ENCODE measurements at regions not wholly inside any gene's neighbourhood (a gene's known extent, or its start where the extent isn't known, plus 50 kb on each side); places are given as distances from the start of the nearest gene placed in this dataset.

DNA sequence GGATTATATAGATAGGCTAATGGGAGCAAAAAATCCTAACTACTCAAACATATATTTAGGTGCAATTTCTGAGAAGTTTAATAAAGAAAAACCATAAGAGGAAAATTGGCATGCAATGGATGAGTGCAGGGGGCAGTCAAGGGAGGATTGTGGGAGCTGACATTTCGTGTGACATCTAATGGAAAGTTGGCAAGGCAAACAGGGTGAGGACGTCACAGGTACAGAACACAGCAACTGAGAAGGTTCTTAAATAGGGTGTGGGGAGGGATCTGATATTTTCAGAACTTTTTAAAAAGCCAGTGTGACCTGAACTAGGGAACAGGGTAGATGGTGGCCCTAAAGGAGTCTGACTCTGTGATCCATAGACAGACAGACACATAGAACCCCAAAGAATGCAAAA lies 194.9 kb upstream of the GLI3 start:
- no peak for TF ChIP-seq POLR2A (IDR thresholded peaks at IDR 0.05)
- TF ChIP-seq, protein P1, sequence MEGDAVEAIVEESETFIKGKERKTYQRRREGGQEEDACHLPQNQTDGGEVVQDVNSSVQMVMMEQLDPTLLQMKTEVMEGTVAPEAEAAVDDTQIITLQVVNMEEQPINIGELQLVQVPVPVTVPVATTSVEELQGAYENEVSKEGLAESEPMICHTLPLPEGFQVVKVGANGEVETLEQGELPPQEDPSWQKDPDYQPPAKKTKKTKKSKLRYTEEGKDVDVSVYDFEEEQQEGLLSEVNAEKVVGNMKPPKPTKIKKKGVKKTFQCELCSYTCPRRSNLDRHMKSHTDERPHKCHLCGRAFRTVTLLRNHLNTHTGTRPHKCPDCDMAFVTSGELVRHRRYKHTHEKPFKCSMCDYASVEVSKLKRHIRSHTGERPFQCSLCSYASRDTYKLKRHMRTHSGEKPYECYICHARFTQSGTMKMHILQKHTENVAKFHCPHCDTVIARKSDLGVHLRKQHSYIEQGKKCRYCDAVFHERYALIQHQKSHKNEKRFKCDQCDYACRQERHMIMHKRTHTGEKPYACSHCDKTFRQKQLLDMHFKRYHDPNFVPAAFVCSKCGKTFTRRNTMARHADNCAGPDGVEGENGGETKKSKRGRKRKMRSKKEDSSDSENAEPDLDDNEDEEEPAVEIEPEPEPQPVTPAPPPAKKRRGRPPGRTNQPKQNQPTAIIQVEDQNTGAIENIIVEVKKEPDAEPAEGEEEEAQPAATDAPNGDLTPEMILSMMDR (IDR thresholded peaks at IDR 0.05), result no peak
- Histone ChIP-seq H3K27ac (peak overlapping the region in 1 of 12 donors; percentile 20), H3K4me1 (no peaks in the 10 kb centered on the region), H3K27me3 (no peaks in the 10 kb centered on the region), H3K36me3 (no peaks in the 10 kb centered on the region), H3K9me3 (peaks cover 0 to 4% (median 0%) of the 10 kb centered on the region in 12 donors), H3K4me3 (no peak overlapping the region)
- intact Hi-C loops (cut with DNase I), result no loop called here
- ATAC-seq (peak in 2 of 4 donors; percentile 73 to 76), DNase-seq (no peak)
- 42 to 54% (median 44%) methylated on average over 2 of the region's 2 CpGs for WGBS, 4 donors

DNA sequence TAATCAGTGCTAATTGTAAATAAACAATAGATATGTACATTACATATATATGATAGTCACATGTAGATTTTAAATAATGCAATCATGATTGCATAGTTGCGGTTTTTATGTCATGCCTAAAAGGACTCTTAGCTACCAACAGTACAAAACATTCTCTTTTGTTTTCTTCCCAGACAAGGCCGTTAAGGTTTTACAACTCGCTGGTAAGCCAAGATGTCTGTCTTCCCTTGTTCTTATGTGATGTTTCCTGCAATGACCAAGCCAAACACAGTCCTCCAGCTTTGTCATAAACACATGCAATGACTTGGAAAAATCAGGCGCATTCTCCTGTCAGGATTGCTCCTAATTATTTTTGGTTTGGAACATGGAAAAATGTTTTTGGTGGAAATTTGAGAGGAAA lies 192.3 kb upstream of the GLI3 start:
- no peak for ATAC-seq
- intact Hi-C loops (cut with DNase I), result no loop called here
- TF ChIP-seq POLR2A (IDR thresholded peaks at IDR 0.05), result no peak
- TF ChIP-seq, protein P1 (IDR thresholded peaks at IDR 0.05), result no peak
- H3K4me1 ChIP-seq, result no peaks in the 10 kb centered on the region
- H3K9me3 ChIP-seq, result no peaks in the 10 kb centered on the region
- H3K27me3 ChIP-seq, result no peaks in the 10 kb centered on the region
- WGBS, 4 donors, result 76 to 83% (median 78%) methylated on average over 4 of the region's 4 CpGs
- no peak overlapping the region for H3K4me3 ChIP-seq
- peak overlapping the region in 1 of 12 donors; percentile 40 for H3K27ac ChIP-seq
- H3K36me3 ChIP-seq, result no peaks in the 10 kb centered on the region
- DNase-seq, result no peak

DNA sequence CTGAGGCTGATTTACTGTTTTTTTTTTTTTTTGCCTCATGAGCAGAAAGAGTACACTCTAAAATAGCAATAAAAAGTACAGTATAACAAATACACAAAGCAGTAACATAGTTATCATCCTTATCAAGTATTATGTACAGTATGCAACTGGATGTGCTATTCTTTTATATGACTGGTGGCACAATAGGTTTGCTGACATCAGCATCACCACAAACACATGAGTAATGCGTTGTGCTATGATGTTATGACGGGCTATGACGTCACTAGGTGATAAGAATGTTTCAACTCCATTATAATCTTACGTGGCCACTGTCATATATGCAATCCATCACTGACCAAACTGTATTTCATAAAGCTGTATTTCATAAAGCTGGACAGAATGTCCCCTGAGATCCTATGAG lies 189.2 kb upstream of the GLI3 start:
- no peaks in the 10 kb centered on the region for H3K27me3 ChIP-seq
- H3K9me3 ChIP-seq, result no peaks in the 10 kb centered on the region
- no peaks in the 10 kb centered on the region for H3K36me3 ChIP-seq
- 49 to 69% (median 64%) methylated on average over 4 of the region's 4 CpGs for WGBS, 4 donors
- DNase-seq (no peak), ATAC-seq (peak in 1 of 4 donors; percentile 34)
- no peak overlapping the region for H3K27ac ChIP-seq
- no peaks in the 10 kb centered on the region for H3K4me1 ChIP-seq
- TF ChIP-seq, protein P1 (IDR thresholded peaks at IDR 0.05), result no peak
- TF ChIP-seq POLR2A (IDR thresholded peaks at IDR 0.05), result no peak
- intact Hi-C loops (cut with DNase I), result no loop called here
- H3K4me3 ChIP-seq, result no peak overlapping the region

DNA sequence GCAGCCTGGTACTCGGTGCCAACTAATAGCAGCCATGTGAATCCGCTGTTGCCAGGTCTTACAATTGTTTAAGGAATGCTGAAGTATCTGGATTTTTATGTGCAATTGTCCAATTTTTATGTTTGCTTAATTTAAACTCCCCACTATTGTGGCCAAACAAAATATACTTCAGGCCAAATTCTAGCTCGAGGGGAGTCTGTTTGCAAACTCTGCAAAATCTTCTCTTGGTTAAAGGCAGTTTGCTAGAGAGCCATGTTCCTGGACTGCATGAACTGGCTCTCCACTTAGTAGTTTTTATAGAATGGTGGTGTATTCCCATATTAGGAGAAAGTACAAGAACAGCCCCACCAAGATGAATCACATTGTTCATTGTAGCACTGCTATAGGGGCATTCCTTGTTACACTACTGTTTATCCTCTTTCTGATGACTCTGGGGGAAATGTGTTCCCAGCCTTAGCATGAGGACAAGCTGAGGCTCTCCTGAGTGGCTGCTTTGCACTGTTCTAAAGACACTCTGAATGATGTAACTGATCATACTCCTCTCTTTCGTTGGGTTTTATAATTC lies 178.0 kb upstream of the GLI3 start:
- ATAC-seq, result no peak
- WGBS, 4 donors, result 55 to 65% (median 58%) methylated on average over 4 of the region's 4 CpGs
- Histone ChIP-seq H3K9me3 (no peaks in the 10 kb centered on the region), H3K4me1 (no peaks in the 10 kb centered on the region), H3K27me3 (no peaks in the 10 kb centered on the region), H3K4me3 (no peak overlapping the region), H3K36me3 (no peaks in the 10 kb centered on the region), H3K27ac (no peak overlapping the region)
- DNase-seq, result no peak
- no peak for TF ChIP-seq POLR2A (IDR thresholded peaks at IDR 0.05)
- TF ChIP-seq, protein P1 (IDR thresholded peaks at IDR 0.05), result no peak
- intact Hi-C loops (cut with DNase I), result no loop called here

Data from heart left ventricle (tissue), 16 donors.